ENCODE measurements at regions not wholly inside any gene's neighbourhood (a gene's known extent, or its start where the extent isn't known, plus 50 kb on each side); places are given as distances from the start of the nearest gene placed in this dataset.
"Not testable (repeated sequence)": the region's sequence is repeated elsewhere in the genome, so short reads cannot be mapped to it uniquely, and the experiment has no call there.

DNA sequence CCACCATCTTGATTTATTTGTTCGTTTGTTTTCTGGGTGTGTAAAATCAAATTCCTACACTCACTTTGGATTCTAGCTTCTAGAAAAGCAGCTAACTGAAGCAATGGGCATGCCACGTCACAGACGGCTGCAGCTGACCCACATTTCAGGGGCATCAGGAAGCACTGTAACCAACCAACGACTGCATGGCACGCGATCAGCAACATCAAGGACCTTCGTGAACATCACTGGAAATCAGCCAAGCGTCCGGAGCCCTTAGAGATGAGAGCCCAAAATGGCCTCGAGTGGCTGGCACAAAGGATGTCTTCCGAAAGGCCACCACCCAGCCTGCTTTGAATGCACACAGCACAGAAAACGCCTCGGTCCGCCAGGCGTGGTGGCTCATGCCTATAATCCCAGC is 191.1 kb downstream of the OLFM1 start:
- DNase-seq: no peak

DNA sequence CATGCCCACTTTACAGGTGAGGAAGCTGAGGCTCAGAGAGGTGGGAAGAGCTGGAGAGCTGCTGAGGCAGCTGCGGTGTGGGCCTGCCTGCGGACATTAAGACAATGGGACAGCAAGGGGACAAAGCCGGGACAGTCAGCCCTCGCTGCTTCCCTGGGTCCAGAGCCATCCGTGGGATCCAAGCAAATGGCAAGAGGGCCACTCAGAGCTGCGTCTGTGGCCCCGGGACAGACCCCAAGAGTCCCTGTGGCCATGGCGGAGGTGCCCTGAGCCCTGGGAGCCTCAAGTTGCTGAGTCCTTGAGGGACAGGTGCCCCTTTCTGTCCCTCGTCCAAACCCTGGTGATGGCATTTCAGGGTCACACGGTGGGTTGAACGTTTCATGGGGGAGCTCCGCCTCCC is 191.9 kb downstream of the OLFM1 start:
- no peak for DNase-seq

DNA sequence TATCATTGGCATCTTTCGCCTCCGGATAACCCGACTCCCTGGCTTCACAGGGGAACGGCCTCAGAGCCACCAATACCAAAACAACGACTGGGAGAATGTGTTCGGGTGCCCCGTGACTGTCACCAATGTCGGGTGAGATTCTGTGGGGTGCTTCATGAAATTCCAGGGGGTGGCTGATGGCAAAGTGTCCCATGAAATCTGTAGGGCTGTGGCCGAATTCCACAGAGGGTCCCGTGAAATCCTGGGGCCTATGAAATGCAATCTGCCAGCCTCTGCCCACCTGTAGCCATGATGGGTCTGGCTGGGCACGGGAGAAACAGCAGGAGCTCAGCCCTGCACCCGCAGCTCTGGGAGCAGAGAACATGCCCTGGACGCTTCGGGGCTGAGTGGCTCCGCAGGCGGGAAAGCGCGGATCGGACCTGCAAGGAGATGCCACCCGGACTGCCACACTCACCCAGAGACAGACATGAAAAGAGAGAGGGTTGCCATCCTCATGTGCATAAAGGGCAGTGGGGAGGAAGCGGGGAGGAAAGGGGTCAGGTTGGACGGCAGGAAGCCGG is 192.4 kb downstream of the OLFM1 start:
- DNase-seq: no peak

DNA sequence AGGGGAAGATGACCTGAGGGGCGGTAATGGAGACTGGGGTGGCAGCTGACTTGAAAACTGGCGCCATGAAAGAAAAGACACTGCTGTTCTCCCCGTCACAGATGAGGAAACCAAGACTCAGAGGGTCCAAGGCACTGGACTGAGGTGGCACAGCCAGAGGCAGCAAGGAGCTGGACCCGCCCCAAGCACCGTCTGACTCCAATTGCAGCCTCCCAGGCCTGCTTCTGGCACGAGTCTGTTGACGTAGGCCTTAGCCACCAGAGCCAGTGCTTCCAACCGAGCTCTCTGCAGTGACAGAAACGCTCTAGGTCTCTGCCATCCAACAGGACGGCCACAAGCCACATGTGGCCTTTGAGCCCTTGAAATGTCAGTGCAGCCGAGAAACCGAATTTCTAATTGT is 193.2 kb downstream of the OLFM1 start:
- no peak for DNase-seq

DNA sequence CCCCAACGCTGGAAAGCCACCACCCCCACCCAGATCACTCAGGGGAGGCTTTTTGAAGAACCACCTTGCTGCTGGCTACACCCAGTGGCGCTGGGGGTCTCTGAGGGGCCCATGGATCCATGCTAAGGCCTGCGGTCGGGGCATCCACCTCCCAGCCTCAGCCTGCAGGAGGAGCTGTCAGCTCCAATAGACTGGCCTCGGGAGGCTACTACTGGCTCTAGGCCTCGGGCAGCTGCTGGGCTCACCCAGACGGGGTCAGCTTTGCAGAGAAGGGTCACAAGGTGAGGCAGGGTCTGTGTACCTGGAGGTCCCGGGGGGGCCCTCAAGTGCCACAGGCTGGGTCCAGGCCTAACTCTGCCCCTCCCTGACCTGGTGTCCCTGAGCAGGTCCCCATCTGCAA is 193.7 kb downstream of the OLFM1 start:
- DNase-seq: no peak

DNA sequence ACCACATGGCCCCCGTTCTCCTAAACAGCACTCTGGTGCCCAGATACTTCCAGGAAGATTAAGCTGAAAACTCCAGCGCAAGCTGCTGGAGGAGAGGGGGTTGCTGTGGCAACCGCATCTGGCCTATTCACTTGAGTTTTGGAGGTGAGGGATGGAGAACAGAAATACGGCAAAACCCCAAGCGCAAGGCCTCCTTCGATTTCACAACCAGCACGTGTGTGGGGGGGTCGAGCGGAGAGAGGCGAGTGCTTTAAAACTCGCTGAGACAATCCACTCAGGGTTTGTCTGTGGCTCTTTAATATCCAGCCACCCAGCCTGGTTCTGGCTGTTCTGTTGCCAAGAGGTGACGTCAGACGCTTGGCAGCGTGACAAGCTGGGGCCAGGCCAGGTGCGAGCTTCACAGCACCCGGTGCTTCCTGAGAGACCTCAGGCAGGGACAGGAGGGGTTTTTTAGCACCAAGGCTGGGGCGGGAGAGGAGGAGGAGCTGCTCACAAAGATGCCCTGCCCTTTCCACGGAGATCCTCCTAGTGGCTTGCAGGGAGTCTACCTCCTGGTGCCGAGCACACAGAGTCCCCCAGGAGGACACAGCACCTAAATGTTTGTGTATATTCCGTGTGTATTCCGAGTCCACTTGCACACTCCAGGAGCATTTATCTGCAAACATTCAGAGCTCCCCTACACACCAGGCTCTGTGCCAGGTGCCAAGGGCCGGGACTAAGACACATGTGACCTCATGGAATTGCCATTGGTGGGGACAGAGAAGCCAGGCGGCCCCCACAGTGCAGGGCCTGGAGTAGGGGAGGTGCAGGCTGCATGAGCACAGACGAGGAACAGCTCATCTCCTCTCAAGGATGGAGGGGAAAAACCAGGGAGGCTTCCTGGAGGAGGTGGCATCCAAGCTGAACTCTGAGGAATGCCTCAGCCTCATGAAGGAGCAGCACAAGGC is 194.6 kb downstream of the OLFM1 start:
- DNase-seq: peak; percentile 85

DNA sequence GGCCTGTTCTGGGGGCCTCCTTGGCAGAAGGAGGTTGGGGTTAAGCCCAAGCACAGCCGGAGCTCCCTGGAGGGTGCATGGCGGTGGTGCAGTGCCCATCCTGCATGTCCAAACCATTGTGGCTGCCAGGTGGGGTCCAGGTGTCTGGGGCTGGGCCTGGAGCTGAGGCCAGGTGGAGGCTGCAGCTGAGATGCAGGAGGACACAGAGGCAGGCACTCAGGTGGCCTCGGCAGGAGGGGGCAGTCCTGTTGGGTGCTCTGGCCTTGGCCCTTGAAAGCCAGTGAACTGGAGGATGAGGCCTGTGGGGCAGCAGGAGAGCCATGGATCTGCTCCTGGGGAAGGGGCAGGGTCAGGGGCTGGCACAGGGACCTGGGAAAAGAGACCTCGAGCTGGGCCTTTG is 195.3 kb downstream of the OLFM1 start:
- no peak for DNase-seq

DNA sequence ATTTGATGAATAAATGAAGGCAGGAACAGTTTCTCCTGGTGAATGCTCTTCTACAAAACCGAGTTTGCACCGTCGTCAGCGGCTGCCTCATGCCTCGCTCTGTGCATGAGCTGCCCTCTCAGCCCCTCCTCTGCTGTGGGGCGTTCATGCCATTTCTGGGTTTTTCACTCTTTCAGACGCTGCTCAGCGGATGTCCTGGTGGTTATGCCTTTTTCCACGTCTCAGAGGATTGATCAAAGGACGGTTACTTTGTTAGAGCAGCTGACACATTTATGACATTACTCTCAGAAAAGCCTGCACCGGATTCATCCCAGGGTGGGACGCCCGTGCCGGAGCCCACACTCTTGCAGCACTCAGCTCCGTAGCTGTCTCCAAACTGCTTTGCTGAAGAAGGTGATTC is 195.9 kb upstream of the PPP1R26 start:
- DNase-seq: no peak

DNA sequence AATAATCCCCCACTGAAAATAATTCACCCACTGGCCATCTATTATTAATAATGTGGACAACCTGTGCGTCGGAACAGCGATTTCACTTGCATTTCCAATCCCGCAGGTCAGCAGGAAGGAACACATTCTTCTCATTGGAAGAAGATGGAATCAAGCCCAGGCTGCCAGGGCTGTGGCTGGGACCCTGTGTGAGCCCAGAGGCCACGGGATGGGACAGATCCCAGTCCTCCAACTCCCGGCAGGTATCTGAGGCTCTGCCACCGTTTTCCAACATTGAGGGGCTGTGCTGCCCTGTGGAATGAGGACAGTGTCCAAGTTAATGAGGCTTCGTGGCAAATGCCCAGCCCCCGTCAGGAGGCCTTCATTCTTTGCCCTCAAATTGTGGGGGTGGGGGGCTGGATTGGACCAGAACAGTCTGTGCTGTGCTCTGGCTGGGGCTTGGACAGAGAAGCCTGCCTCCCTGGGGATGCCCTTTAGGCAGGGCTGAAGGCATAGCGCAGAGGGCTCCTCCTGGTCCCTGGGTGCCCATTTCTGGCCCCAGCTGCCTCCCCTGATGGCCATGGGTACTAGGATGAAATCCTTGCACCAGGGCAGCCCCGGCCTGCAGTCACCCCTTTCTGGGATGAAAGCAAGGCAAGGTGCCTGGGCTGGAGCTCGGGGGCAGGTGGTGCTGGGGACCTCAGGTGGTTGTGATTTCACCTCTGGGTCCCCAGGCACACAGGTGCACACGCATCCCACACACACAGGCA is 195.0 kb upstream of the PPP1R26 start:
- no peak for DNase-seq

DNA sequence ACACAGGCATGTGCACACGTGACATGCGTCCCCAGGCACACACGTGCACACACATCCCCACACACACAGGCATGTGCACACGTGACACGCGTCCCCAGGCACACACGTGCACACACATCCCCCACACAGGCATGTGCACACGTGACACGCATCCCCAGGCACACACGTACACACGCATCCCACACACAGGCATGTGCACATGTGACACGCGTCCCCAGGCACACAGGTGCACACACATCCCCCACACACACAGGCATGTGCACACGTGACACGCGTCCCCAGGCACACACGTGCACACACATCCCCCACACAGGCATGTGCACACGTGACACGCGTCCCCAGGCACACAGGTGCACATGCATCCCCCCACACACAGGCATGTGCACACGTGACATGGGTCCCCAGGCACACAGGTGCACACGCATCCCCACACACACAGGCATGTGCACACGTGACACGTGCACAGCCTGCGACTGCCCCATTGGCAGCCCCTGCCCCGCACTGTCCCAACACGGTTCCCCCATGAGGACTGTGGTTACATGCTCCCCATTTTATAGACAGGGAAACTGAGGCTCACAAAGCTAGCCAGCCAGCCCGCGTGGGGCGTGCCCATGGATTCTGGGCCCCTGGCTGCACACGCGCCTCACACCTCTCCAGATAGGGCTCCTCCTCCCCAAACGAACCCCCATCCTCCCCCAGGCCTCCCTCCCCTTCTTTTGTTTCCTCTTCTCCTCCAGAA is 193.2 kb upstream of the PPP1R26 start:
- not testable (repeated sequence) for DNase-seq

DNA sequence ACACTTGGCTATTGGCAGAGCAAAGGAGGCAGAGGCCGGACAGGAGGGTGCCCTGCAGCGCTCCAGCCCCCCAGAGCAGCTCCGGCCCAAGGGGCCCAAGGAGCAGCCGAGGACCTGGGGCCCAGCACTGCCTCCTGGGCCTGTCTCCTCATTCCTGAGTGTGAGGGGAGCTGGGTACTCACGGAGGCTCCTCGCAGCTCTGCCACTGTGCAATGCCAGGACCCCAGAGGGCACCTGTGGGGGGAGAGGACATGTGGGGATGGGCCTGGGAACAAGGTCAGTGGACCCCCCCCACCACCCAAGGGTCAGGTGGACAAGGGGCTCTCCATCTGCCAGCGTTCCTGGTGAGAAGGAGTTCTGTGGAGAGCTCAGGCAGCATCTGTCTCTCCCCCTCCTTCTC is 192.6 kb upstream of the PPP1R26 start:
- DNase-seq: no peak

DNA sequence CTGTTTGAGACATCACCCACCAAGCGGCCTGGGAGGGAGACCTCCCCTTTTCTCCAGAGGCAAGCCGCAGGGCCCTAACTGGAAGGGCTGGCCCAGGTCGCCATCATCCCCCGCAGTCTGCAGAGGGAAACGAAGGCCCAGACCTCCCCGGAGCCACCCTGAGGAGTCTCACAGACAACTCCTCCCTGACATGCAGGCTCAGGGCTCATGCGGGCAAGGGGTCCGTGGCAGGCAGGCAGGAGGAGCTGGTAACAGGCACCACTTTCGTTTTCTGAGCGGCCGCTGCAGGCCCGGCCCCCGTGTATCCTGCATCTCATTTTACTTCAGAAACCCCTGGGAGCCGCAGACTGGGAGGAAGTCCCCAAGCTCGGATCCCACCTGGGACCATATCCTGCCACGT is 192.0 kb upstream of the PPP1R26 start:
- no peak for DNase-seq

DNA sequence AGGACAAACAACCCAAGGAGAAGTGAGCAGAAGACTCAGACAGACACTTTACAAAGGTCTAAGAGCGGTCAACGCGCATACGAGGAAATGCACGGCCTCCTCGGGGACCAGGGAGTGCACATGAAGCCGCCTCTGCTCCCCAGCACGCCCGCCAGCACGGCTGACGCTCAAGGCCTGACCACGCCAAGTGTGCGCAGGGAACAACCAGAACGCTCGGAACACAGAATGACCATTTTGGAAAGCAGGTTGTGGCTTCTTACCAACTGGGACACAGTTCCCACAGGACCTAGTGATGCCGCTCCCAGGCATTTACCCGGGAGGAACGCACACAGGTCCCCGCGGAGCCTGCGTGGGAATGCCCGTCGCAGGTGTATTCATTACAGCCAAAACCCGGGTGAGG is 191.5 kb upstream of the PPP1R26 start:
- DNase-seq: no peak

DNA sequence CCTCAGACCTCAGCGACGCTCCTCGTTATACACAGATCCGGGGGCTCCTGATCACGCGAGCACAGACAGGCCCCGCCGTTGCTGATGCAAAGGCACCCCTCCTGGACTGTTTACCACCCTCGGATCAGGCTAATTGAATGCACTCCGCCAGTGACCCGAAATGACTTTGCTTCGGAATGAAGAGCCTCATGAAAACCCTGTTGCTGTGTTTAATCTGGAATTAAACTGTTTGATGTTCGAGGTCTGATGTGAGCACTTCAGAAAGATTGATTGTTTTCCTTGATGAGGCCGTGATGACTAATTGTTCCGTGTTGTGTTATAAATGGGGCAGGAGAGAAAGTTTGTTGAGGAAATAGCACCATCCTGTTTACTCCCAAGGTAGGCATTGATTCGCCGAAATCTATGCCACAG is 190.5 kb upstream of the PPP1R26 start:
- DNase-seq: no peak

DNA sequence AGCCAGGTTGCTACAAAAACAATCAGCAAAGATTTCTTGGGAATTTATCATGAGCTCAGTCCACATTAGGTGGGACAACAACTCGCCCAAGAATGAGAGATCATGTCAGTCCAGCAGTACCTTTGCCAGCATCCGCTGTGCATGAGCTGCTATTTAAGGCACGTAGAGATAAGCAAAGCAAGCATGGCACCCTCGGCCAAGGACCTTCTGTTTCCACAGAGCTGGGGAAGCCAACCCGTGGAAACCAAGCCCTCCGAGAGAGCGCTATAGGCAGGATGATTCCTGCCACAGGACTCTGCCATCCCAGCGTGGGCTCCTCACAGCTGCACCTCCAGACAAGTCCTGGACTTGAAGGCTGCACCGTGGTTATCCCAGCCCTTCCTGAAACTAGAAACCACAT is 189.5 kb upstream of the PPP1R26 start:
- no peak for DNase-seq

DNA sequence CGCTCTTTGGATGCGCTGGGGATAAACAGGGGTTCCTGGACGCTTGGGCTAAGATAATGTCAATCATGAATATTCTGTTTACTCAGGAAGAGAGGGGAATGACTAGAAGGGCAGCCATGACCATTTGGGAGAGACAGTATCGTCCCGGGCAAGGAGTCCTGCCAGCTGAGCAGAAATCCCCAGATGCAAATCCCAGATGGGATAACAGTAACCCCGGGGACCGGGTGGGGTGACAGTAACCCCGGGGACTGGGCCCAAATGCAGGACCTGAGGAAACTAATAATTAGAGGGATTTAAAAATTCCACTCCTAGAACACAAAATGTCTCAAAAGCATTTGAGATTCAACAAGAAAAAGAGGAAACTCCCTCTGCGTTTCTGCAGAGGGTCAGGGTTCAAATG is 189.0 kb upstream of the PPP1R26 start:
- DNase-seq: no peak

DNA sequence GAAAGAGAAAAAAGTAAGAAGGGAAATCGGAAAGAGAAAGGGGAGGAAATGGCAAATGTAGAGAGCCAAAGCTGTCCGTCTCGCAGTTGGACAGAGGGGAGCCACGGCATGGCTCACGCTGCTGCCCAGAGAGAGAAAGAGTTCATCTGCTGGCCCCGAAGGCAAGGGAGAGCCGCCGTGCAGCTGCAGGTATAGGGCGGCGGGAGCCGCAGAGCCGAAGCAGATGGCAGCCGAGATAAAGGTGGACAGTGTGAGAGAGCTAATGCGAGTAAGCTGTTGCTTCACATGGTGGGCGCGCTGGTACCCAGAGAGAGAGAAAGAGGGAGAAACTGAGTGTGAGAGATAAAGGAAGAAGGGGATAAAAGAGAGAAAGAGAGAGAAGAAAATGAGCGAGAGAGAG is 188.4 kb upstream of the PPP1R26 start:
- no peak for DNase-seq

DNA sequence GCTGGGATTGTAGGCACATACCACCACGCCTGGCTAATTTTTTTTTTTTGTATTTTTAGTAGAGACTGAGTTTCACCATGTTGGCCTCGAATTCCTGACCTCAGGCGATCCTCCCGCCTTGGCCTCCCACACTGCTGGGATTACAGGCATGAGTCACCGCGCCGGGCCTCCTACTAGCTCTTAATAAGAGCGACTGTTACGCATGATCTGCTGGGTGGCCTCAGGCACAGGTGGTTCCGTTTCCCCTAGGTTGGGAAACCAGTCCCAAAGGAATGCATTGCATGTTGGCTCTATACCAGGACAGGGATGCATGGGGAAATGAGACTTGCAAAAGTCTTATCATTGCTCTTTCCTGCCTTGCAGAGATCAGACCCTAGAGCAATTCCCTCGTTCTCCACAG is 184.7 kb upstream of the PPP1R26 start:
- no peak for DNase-seq

DNA sequence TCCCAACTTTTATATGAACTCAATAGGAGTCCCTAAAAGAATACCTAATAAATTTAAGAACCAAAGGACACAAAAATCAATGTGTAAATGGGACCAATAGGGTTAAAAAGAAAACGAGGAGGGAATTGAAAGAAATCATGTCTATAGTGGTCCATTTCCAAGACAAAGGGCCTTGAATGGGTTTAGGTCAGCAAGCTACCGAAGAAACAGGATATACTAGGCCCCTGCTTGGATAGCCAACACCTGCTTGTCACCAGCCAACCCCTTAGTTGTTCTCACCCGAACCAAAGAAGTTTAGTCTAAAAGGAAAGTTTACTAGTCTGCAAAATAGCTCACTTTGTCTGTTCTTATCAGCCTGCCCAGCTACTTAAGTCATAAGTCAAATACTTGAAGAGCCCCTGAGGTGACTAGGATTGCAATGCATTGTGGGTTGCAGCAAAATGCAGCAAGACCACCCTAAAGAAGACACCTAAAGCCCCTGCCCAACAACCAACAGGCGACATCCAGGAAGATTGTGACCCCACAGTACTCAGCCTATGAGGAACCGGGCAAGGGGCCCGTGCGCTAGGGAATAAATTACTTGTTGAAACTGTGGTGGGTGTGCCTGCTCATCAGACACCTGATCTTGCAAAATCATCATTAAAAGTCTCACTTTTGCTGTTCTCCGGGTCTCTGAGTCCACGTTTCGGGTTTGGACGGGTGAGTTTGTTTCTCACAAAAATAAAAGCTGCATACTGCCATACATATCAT is 183.9 kb upstream of the PPP1R26 start:
- DNase-seq: no peak

DNA sequence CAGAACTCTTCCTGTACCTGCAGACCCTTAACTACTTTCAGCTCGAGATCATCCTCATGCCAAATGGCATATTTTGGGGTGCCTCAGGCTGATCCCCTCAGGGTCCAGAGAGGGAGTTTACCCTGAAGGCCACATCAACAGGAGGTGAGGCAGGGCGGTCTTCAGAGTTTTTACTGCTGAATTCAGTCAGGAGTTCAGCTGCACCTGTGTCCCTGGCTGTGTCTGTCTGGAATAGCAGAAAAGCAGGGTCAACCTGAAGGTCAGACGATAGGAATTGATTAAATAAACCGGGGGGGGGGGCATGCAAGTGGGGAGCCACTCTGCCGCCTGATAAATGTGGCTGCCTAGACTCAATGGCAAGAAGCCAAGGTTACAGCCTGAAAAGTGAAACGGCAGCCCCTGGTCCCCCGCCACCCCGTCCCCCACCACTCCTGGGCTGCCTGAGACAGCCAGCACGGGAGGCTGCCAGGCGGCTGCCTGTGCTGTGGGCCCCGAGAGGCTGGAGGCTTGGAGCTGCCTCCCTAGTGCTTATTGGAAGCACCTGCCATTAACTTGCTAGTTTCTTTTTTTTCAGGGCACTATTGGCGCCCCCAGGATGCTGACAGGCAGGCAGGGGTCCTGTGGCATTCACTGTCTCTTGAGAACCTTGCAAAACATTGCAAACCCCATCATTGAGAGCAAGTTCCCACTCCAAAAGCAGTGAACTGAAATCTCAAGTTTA is 182.7 kb upstream of the PPP1R26 start:
- DNase-seq: no peak

DNA sequence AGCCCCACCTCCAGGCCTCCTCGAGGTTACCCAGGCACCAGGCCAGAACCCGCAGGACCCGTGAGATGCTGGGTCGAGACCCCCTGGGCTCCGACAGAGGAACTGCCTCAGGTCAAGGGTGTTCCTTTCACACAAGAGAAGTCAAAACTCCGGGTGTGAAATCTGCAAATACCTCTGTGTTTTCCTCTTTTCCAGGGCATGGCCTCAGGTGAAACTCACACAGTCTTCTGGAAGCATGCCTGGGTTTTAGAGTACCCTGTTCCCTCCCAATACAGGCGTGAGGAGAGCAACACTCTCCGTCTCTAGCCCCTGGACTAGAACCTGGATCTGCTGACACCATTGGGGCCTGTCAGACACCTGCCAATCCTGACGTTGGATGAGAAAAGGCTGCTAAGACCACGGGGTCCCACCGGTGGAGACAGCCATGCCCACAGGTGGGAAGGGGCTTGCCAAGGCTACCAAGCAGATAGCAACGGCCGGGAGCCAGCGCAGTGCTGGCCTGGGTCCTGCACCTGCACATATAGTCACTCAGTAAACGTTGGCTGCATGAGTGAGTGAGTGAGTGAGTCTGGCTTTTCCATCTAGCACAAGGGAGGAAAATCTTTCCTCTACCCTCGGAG is 182.0 kb upstream of the PPP1R26 start:
- no peak for DNase-seq

All from NCI-H1436 treated with DMSO at 0.1 percent for 48 hours (cell line).